ENCODE measurements at regions not wholly inside any gene's neighbourhood (a gene's known extent, or its start where the extent isn't known, plus 50 kb on each side); places are given as distances from the start of the nearest gene placed in this dataset.

DNA sequence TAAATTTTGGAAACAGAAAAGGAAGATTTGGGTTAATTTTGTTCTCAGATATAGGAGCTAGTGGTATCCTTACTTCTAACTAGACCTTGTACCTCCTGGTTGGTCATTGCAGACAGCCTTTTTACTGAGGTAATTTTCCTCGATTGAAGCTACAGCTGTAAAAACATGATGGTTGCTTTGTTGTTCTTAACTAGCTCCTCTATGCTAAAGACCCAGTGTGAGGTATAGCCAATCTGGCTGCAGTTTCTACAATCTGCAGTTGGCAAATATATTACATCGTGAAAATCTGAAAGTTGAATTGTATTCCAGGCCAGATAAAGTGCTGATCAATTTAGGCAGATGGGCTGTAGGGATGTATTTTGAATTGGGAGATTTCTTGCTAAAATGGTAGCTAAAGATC is 116.5 kb downstream of the AASDHPPT start:
- TF ChIP-seq CTCF (IDR thresholded peaks at IDR 0.05; ENCODE audit: low read depth, low read length, missing input control) (no peak), MAX (IDR thresholded peaks at IDR 0.05) (no peak), YY1 (IDR thresholded peaks at IDR 0.05) (no peak), RAD21 (IDR thresholded peaks at IDR 0.05) (no peak), TAF1 (conservative IDR thresholded peaks at IDR 0.05) (no peak), REST (IDR thresholded peaks at IDR 0.05) (no peak)
- TF ChIP-seq, protein P1, sequence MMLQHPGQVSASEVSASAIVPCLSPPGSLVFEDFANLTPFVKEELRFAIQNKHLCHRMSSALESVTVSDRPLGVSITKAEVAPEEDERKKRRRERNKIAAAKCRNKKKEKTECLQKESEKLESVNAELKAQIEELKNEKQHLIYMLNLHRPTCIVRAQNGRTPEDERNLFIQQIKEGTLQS (IDR thresholded peaks at IDR 0.05), result no peak
